Fibroblast of mammary gland (primary cell): ENCODE measurements at regions not wholly inside any gene's neighbourhood (a gene's known extent, or its start where the extent isn't known, plus 50 kb on each side); places are given as distances from the start of the nearest gene placed in this dataset.
"Not testable (repeated sequence)": the region's sequence is repeated elsewhere in the genome, so short reads cannot be mapped to it uniquely, and the experiment has no call there.

ENCODE experiments used
- DNase-seq: peaks from one replicate; pipeline ENCODE4 v3.0.0-alpha.2; 2010; ENCODE audit warnings: low read depth
- H3K4me3 ChIP-seq: 2 replicates; pipeline ENCODE4 v1.5.1; 2011; ENCODE audit warnings: low read depth, mild to moderate bottlenecking, low read length, moderate library complexity; ENCODE audit not compliant: control insufficient read depth
- CTCF ChIP-seq: conservative IDR thresholded peaks from 2 replicates; pipeline ENCODE4 v1.5.1; 2011; ENCODE audit warnings: low read depth, low read length, inconsistent platforms; ENCODE audit not compliant: control insufficient read depth, insufficient read depth

- TF ChIP-seq CTCF, result no peak
Observed at GRCh38 chr14:40347675-40348074, 915.4 kb upstream of the FBXO33 start.

DNA sequence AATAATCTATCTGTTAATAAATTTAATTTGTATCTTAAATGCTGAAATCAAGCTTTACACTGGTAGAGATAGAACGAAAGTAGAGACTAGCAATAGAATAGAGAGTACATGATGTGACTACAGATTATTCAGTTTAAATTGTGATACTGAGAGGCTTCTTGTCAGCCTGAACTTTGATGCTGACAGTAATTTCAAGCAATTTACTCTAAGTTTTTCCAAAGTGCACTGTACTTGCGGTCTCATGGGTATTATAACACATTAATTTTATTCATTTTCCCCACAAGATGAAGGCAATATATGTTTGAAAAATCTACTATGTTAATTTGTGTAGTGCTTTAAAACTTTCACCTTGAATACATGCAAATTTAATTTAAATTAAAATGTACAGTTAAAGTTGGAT lies 914.0 kb upstream of the FBXO33 start:
- DNase-seq, result no peak
- TF ChIP-seq CTCF, result no peak
- no peak overlapping the region for H3K4me3 ChIP-seq

More at GRCh38 chr14:40347675-40348074, 915.4 kb upstream of the FBXO33 start:
- DNase-seq, result no peak
- no peak overlapping the region for H3K4me3 ChIP-seq

DNA sequence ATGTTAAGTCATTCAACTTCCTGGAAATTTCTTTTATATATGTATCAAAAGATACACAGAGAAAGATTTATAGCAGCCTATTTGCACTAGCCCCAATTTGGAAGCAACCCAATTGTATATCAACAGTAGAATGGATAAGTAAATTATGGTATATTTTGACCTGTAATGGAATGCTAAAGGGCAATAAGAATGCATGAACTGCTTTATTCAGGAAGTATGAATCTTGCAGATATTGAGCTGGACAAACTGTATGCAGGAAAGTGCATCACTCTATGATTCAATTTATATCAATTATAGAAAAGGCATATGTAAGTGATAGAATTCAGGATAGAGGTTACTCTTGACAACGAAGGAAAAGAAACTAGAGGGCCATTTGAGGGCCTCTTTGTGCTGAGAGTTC lies 913.1 kb upstream of the FBXO33 start:
- no peak overlapping the region for H3K4me3 ChIP-seq
- TF ChIP-seq CTCF, result no peak
- no peak for DNase-seq

- DNase-seq, result no peak
- TF ChIP-seq CTCF, result no peak
- no peak overlapping the region for H3K4me3 ChIP-seq
Observed at GRCh38 chr14:40340708-40341107, 908.5 kb upstream of the FBXO33 start.

- no peak for TF ChIP-seq CTCF
- H3K4me3 ChIP-seq, result no peak overlapping the region
- no peak for DNase-seq
Observed at GRCh38 chr14:40336846-40337245, 904.6 kb upstream of the FBXO33 start.

DNA sequence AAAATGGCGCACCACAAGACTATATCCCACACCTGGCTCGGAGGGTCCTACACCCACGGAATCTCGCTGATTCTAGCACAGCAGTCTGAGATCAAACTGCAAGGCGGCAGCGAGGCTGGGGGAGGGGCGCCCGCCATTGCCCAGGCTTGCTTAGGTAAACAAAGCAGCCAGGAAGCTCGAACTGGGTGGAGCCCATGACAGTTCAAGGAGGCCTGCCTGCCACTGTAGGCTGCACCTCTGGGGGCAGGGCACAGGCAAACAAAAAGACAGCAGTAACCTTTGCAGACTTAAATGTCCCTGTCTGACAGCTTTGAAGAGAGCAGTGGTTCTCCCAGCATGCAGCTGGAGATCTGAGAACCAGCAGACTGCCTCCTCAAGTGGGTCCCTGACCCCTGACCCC lies 894.3 kb upstream of the FBXO33 start:
- not testable (repeated sequence) for DNase-seq, H3K4me3 ChIP-seq

GRCh38 chr14:40318211-40318719 lies 886.0 kb upstream of the FBXO33 start:
- DNase-seq, result no peak
- no peak for TF ChIP-seq CTCF
- H3K4me3 ChIP-seq, result no peak overlapping the region
